Parathyroid adenoma (tissue), 2 donors: ENCODE measurements at regions not wholly inside any gene's neighbourhood (a gene's known extent, or its start where the extent isn't known, plus 50 kb on each side); places are given as distances from the start of the nearest gene placed in this dataset.

Source experiments
- H2AFZ ChIP-seq: fragments of 300-600 bp; sonication (generic); one replicate; pipeline ENCODE4 v1.7.0; 2017; ENCODE audit warnings: antibody characterized with exemption, mild to moderate bottlenecking
- H3K27ac ChIP-seq: fragments of 300-600 bp; sonication (generic); one replicate; pipeline ENCODE4 v1.7.0; 2017
- H3K27me3 ChIP-seq: fragments of 300-600 bp; sonication (generic); one replicate; pipeline ENCODE4 v1.7.0; 2017; ENCODE audit warnings: low read length; ENCODE audit not compliant: control insufficient read depth, insufficient read depth
- H3K36me3 ChIP-seq: fragments of 300-600 bp; sonication (generic); one replicate; pipeline ENCODE4 v1.7.0; 2017; ENCODE audit warnings: low read length; ENCODE audit not compliant: control insufficient read depth, insufficient read depth
- H3K4me1 ChIP-seq: fragments of 300-600 bp; sonication (generic); one replicate; pipeline ENCODE4 v1.7.0; 2017; ENCODE audit warnings: control low read depth
- H3K4me2 ChIP-seq: fragments of 300-600 bp; sonication (generic); one replicate; pipeline ENCODE4 v1.7.0; 2017; ENCODE audit warnings: low read length
- H3K4me3 ChIP-seq: fragments of 300-600 bp; sonication (generic); one replicate; pipeline ENCODE4 v1.7.0; 2017; ENCODE audit warnings: low read depth, low read length
- H3K79me2 ChIP-seq: fragments of 300-600 bp; sonication (generic); one replicate; pipeline ENCODE4 v1.7.0; 2017; ENCODE audit warnings: control low read depth
- H3K9ac ChIP-seq: fragments of 300-600 bp; sonication (generic); one replicate; pipeline ENCODE4 v1.7.0; 2017; ENCODE audit warnings: mild to moderate bottlenecking
- H3K9me3 ChIP-seq: fragments of 300-600 bp; sonication (generic); one replicate; pipeline ENCODE4 v1.7.0; 2017; ENCODE audit warnings: low read length; ENCODE audit not compliant: control insufficient read depth
- TF ChIP-seq, protein P1 (sequence below): fragments of 300-600 bp; sonication (generic); IDR thresholded peaks from one replicate; pipeline ENCODE4 v1.7.0; 2017; ENCODE audit warnings: antibody characterized with exemption, mild to moderate bottlenecking
- donor health status: primary hyperparathyroidism.

DNA sequence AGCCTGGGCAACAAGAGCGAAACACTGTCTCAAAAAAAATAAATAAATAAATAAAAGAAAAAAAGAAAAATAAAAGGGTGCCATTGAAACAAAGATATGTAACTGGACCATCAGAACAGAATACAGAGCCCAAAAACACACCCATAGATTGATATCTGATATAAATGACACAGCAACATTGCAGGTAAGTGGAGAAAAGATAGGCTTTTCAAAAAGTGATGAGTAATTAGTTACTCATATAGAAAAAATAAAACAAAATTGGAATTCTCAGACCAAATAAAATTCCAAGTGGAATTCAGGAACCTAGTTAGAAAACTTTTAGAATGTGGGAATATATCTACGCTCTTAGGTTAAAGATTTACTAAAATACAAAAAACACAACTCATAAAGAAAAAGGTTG, 60.6 kb upstream of the CHD6 start:
- Histone ChIP-seq H3K27ac (no peak overlapping the region), H3K79me2 (no peaks in the 10 kb centered on the region)

DNA sequence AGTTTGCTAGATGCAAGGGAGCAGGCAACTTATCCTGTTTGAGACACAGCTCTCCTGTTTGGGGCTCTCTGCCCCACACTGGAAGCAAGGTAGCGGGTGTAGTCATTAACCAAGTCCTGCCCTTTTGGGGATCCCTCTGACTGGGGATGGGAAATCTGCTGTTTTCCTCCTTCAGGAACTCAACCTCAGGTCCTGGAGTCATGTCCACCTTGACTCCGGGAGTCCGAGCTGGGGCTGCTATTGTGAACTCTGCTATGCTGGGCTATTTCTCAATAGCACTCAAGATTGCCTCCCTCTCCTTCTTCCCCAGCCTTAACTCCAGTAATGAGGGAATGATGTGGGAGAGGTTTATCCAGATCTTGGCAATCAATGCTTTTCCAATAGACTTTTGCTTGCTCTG, 54.1 kb upstream of the CHD6 start:
- Histone ChIP-seq H3K4me2 (no peak overlapping the region), H3K79me2 (no peaks in the 10 kb centered on the region), H3K9me3 (no peaks in the 10 kb centered on the region), H3K27ac (no peak overlapping the region), H3K36me3 (no peaks in the 10 kb centered on the region), H3K9ac (no peak overlapping the region), H3K27me3 (no peaks in the 10 kb centered on the region), H3K4me3 (no peak overlapping the region), H2AFZ (no peak overlapping the region), H3K4me1 (peaks cover 3% of the 10 kb centered on the region)
- TF ChIP-seq, protein P1, sequence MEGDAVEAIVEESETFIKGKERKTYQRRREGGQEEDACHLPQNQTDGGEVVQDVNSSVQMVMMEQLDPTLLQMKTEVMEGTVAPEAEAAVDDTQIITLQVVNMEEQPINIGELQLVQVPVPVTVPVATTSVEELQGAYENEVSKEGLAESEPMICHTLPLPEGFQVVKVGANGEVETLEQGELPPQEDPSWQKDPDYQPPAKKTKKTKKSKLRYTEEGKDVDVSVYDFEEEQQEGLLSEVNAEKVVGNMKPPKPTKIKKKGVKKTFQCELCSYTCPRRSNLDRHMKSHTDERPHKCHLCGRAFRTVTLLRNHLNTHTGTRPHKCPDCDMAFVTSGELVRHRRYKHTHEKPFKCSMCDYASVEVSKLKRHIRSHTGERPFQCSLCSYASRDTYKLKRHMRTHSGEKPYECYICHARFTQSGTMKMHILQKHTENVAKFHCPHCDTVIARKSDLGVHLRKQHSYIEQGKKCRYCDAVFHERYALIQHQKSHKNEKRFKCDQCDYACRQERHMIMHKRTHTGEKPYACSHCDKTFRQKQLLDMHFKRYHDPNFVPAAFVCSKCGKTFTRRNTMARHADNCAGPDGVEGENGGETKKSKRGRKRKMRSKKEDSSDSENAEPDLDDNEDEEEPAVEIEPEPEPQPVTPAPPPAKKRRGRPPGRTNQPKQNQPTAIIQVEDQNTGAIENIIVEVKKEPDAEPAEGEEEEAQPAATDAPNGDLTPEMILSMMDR = no peak

More for the DNA sequence above, 60.6 kb upstream of the CHD6 start:
- Histone ChIP-seq H2AFZ (no peak overlapping the region), H3K4me2 (no peak overlapping the region), H3K9me3 (no peaks in the 10 kb centered on the region), H3K4me3 (no peak overlapping the region), H3K9ac (no peak overlapping the region), H3K36me3 (no peaks in the 10 kb centered on the region), H3K4me1 (no peaks in the 10 kb centered on the region), H3K27me3 (no peaks in the 10 kb centered on the region)
- TF ChIP-seq, protein P1 = no peak

DNA sequence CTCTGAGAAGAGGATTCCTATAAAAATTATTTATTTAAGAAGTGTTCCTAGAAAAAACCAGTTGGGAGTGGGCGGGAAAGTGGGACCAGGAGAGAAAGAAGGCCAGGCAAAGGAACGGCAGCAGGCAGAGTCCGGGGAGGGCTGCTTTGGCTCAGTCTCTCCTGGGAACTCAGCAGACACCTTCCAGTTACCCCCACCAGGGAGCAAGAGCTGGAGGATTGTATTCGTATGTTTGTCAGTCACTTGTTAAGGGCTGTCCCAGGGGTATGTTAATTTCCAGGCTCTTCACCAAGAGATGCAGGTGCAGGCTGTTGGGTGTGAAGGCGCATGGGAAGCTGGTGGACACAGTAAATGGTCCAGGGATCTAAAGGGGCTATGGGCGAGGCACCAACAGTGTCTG, 53.0 kb upstream of the CHD6 start:
- Histone ChIP-seq H3K79me2 (no peaks in the 10 kb centered on the region), H3K27ac (no peak overlapping the region), H3K4me3 (no peak overlapping the region), H3K36me3 (no peaks in the 10 kb centered on the region), H3K9ac (no peak overlapping the region), H3K4me1 (peaks cover 3% of the 10 kb centered on the region), H3K9me3 (no peaks in the 10 kb centered on the region), H3K27me3 (no peaks in the 10 kb centered on the region), H3K4me2 (no peak overlapping the region), H2AFZ (no peak overlapping the region)
- TF ChIP-seq, protein P1 = no peak

DNA sequence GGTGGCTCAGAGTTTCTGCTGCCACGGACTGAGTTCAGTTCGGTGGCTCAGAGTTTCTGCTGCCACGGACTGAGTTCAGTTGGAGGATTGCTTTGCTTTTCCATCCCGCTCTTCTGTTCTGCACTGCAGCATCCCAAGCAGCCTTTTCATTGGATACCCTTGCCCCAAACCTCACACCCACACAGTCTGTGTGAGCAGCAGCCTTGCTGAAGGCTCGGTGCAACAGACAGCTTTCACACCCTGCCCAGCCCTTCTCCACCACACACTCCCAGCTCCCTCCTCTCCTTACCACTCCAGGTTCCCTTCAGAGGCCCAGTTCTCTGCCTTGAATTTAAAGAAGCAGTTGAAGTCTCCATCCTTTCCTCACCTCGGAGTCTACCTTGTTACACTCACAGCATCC, 52.5 kb upstream of the CHD6 start:
- H3K36me3 ChIP-seq = no peaks in the 10 kb centered on the region
- no peaks in the 10 kb centered on the region for H3K9me3 ChIP-seq
- no peak overlapping the region for H2AFZ ChIP-seq
- no peaks in the 10 kb centered on the region for H3K27me3 ChIP-seq
- H3K4me3 ChIP-seq = no peak overlapping the region
- peaks cover 3% of the 10 kb centered on the region for H3K4me1 ChIP-seq
- H3K27ac ChIP-seq = no peak overlapping the region
- H3K79me2 ChIP-seq = no peaks in the 10 kb centered on the region
- TF ChIP-seq, protein P1 = no peak
- H3K9ac ChIP-seq = no peak overlapping the region
- no peak overlapping the region for H3K4me2 ChIP-seq

DNA sequence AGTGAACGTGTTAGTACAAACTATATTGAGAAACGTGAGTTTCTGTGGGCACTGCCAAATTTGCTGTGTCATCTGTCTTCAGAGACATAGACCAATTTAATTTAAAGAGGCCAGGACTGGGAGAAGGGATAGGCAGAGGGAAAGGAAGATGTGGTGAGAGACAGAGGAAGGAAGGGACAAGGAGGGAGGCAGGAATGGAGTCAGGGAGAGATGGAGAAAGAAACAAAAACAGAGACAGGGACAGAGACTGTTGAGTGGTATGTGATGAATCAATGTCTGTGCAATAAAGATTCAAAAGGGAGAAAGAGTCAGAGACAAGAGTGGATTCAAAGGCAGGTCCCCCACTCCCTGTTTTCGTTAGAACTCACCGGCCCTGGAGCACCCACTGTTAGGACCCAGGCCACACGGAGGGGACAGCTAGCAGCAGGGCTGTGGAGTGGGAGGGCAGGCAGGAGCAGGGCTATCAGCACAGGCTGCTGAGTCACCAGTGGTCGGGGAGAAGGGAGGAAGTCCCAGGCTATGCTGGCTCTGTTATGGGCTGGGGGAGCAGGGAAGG, 51.6 kb upstream of the CHD6 start:
- H3K4me3 ChIP-seq = no peak overlapping the region
- H3K36me3 ChIP-seq = no peaks in the 10 kb centered on the region
- H3K9ac ChIP-seq = no peak overlapping the region
- no peaks in the 10 kb centered on the region for H3K27me3 ChIP-seq
- no peak overlapping the region for H2AFZ ChIP-seq
- H3K79me2 ChIP-seq = no peaks in the 10 kb centered on the region
- no peak overlapping the region for H3K27ac ChIP-seq
- peaks cover 3% of the 10 kb centered on the region for H3K4me1 ChIP-seq
- H3K4me2 ChIP-seq = no peak overlapping the region
- H3K9me3 ChIP-seq = no peaks in the 10 kb centered on the region
- TF ChIP-seq, protein P1 = no peak
